ENCODE measurements at regions not wholly inside any gene's neighbourhood (a gene's known extent, or its start where the extent isn't known, plus 50 kb on each side); places are given as distances from the start of the nearest gene placed in this dataset.

- TF ChIP-seq CTCF (conservative IDR thresholded peaks at IDR 0.05; ENCODE audit: low read length) (no peak), EZH2phosphoT487 (IDR thresholded peaks at IDR 0.05; ENCODE audit: borderline replicate concordance, low read depth, low read length) (no peak)
These were observed 56.3 kb upstream of the STOX2 start for GRCh38 chr4:183848805-183849204.
